Lung (tissue), 11 donors: ENCODE measurements at regions not wholly inside any gene's neighbourhood (a gene's known extent, or its start where the extent isn't known, plus 50 kb on each side); places are given as distances from the start of the nearest gene placed in this dataset.
A peak's percentile ranks its signal among the peaks of the same experiment; 100 is the strongest.

Source experiments
- ATAC-seq: fragments of 200-7000 bp; cut with Tn5 transposase; one replicate; pipeline ENCODE4 v1.9.1; 2020; ENCODE audit warnings: moderate number of reproducible peaks; ENCODE audit not compliant: insufficient read depth, low FRiP score
- DNase-seq, 3 donors: peaks; one replicate each; pipeline ENCODE4 v3.0.0-alpha.2; 2013 to 2017
- H3K27ac ChIP-seq, 2 donors: one replicate each; pipeline ENCODE4 v1.5.1; 2013; ENCODE audit warnings: mild to moderate bottlenecking in 2 of 2, moderate library complexity in 2 of 2, control low read depth in 1 of 2, inconsistent platforms in 1 of 2, low read depth in 1 of 2, low read length in 1 of 2
- H3K27me3 ChIP-seq, 3 donors: one replicate each; pipeline ENCODE4 v1.5.1; 2013; ENCODE audit warnings: low read length in 2 of 3; ENCODE audit not compliant: control insufficient read depth in 3 of 3, insufficient read depth in 3 of 3
- H3K36me3 ChIP-seq, 4 donors: one replicate each; pipeline ENCODE4 v1.5.1; 2013; ENCODE audit warnings: low read length in 4 of 4, mild to moderate bottlenecking in 1 of 4, moderate library complexity in 1 of 4; ENCODE audit not compliant: control insufficient read depth in 4 of 4, insufficient read depth in 4 of 4
- H3K4me1 ChIP-seq, 5 donors: one replicate each; pipeline ENCODE4 v1.5.1; 2013; ENCODE audit warnings: low read length in 5 of 5, mild to moderate bottlenecking in 2 of 5, moderate library complexity in 1 of 5; ENCODE audit not compliant: control insufficient read depth in 5 of 5, insufficient read depth in 5 of 5
- H3K4me3 ChIP-seq: one replicate; pipeline ENCODE4 v1.5.1; 2013; ENCODE audit warnings: mild to moderate bottlenecking, control low read depth, moderate library complexity
- H3K9ac ChIP-seq, 2 donors: one replicate each; pipeline ENCODE4 v1.5.1; 2013; ENCODE audit warnings: low read length in 2 of 2, control low read depth in 1 of 2; ENCODE audit not compliant: insufficient read depth in 1 of 2
- H3K9me3 ChIP-seq, 4 donors: one replicate each; pipeline ENCODE4 v1.5.1; 2013; ENCODE audit warnings: low read length in 3 of 4, mild to moderate bottlenecking in 1 of 4, moderate library complexity in 1 of 4; ENCODE audit not compliant: control insufficient read depth in 4 of 4, insufficient read depth in 3 of 4
- WGBS, 2 donors: extraction: QIAGEN DNeasy Blood & Tissue Kit; methylation state at CpG; one replicate each; pipeline ENCODE4 v1.1.7; 2013; 5-methylcytosine and 5-hydroxymethylcytosine counted together
- TF ChIP-seq, protein P1 (sequence below): IDR thresholded peaks from 2 replicates; pipeline ENCODE4 v1.5.1; 2012; ENCODE audit warnings: mild to moderate bottlenecking; ENCODE audit errors: control extremely low read depth, extremely low read depth
- donor health status: control.
- donor health status: control.
- donor health status: Bipolar disorder and iron deficiency.
- donor health status: healthy.
- donor health status: DM: yes; HTN: yes; CAD: no.

DNA sequence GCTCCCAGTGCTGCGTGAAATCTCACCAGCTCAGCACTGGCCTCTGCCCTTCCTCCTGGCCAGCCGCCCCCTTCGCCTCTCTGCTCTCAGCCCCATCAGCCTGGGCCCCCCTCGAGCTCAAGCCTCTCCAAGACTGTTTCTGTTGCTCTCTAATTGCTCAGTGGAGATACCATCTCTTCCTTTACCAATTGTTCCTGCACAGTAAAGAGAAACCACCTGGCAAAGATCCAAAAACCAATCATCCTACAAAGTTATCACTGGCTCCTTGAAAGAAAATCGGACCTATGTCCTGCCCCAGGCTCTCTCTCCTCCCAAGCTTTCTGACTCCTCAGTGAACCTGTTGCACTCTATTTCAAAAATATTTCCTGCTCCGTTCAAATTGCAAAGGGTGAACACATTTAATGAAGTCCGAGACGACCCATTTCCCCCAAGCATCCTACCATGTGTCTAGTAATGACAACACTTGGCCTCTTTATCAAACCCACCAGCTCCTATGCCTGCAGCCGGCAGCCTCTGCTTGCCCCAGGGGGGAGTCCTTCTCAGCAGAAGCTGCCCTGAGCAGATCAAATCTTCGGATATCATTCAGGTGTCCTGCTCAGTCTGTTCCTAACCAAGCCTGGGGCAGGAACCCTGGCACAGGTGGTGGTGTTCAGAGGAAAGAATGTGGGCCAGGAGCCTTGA is 53.7 kb upstream of the FAM174B start:
- WGBS, 2 donors = 25 to 46% methylated on average over 10 of the region's 10 CpGs
- no peak for ATAC-seq
- Histone ChIP-seq H3K27ac (no peak overlapping the region), H3K9ac (no peak overlapping the region), H3K27me3 (no peaks in the 10 kb centered on the region), H3K36me3 (no peaks in the 10 kb centered on the region), H3K4me1 (no peaks in the 10 kb centered on the region), H3K4me3 (no peak overlapping the region), H3K9me3 (no peaks in the 10 kb centered on the region)
- peak in 1 of 3 donors; percentile 32 for DNase-seq
- TF ChIP-seq, protein P1, sequence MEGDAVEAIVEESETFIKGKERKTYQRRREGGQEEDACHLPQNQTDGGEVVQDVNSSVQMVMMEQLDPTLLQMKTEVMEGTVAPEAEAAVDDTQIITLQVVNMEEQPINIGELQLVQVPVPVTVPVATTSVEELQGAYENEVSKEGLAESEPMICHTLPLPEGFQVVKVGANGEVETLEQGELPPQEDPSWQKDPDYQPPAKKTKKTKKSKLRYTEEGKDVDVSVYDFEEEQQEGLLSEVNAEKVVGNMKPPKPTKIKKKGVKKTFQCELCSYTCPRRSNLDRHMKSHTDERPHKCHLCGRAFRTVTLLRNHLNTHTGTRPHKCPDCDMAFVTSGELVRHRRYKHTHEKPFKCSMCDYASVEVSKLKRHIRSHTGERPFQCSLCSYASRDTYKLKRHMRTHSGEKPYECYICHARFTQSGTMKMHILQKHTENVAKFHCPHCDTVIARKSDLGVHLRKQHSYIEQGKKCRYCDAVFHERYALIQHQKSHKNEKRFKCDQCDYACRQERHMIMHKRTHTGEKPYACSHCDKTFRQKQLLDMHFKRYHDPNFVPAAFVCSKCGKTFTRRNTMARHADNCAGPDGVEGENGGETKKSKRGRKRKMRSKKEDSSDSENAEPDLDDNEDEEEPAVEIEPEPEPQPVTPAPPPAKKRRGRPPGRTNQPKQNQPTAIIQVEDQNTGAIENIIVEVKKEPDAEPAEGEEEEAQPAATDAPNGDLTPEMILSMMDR = no peak

GRCh38 chr15:92711457-92711831 is 55.9 kb upstream of the FAM174B start:
- no peak for ATAC-seq
- Histone ChIP-seq H3K9me3 (peaks cover 0 to 3% (median 0%) of the 10 kb centered on the region in 4 donors), H3K36me3 (no peaks in the 10 kb centered on the region), H3K4me1 (peaks cover 0 to 16% (median 0%) of the 10 kb centered on the region in 5 donors), H3K27me3 (no peaks in the 10 kb centered on the region), H3K4me3 (no peak overlapping the region), H3K9ac (no peak overlapping the region), H3K27ac (no peak overlapping the region)
- DNase-seq = no peak
- TF ChIP-seq, protein P1 = no peak
- 91 to 94% methylated on average over 27 to 30 of the region's 30 CpGs for WGBS, 2 donors

GRCh38 chr15:92714077-92714476 is 58.5 kb upstream of the FAM174B start:
- DNase-seq = peak; percentile 64 to 79 (median 79)
- Histone ChIP-seq H3K4me1 (peaks cover 0 to 18% (median 0%) of the 10 kb centered on the region in 5 donors), H3K36me3 (no peaks in the 10 kb centered on the region), H3K9ac (peak overlapping the region; percentile 71 to 90), H3K9me3 (peaks cover 0 to 8% (median 0%) of the 10 kb centered on the region in 4 donors), H3K4me3 (peak overlapping the region; percentile 39), H3K27me3 (no peaks in the 10 kb centered on the region), H3K27ac (peak overlapping the region in 1 of 2 donors; percentile 59)
- TF ChIP-seq, protein P1 = no peak
- 4 to 7% methylated on average over 16 of the region's 16 CpGs for WGBS, 2 donors
- ATAC-seq = no peak
